Transverse colon (tissue), 4 donors: ENCODE measurements at regions not wholly inside any gene's neighbourhood (a gene's known extent, or its start where the extent isn't known, plus 50 kb on each side); places are given as distances from the start of the nearest gene placed in this dataset.

ENCODE experiments used
- DNase-seq: peaks from one replicate; pipeline ENCODE4 v3.0.0-alpha.2; 2019
- H3K27ac ChIP-seq, 4 donors: fragments of 200-600 bp; sonication (generic); 2 replicates each; pipeline ENCODE4 v1.5.1; 2016 to 2018; ENCODE audit warnings: inconsistent platforms in 4 of 4
- H3K27me3 ChIP-seq: fragments of 200-600 bp; sonication (generic); 2 replicates; pipeline ENCODE4 v1.5.1; 2017; ENCODE audit warnings: inconsistent platforms
- H3K36me3 ChIP-seq, 4 donors: fragments of 200-600 bp; sonication (generic); 2 replicates each; pipeline ENCODE4 v1.5.1; 2017 to 2019; ENCODE audit warnings: inconsistent platforms in 4 of 4
- H3K4me1 ChIP-seq, 4 donors: fragments of 200-600 bp; sonication (generic); 2 replicates each; pipeline ENCODE4 v1.5.1; 2017 to 2020; ENCODE audit warnings: inconsistent platforms in 4 of 4
- H3K4me3 ChIP-seq, 4 donors: fragments of 200-600 bp; sonication (generic); 1 replicate in 1 of 4; 2 replicates in 3 of 4; pipeline versions ENCODE4 v1.5.1 to v1.6.1; 2017 to 2019; ENCODE audit warnings: inconsistent platforms in 4 of 4
- H3K9me3 ChIP-seq, 2 donors: fragments of 200-600 bp; sonication (generic); 2 replicates each; pipeline ENCODE4 v1.5.1; 2017 to 2019; ENCODE audit warnings: inconsistent platforms in 2 of 2
- CTCF ChIP-seq, 5 experiments: fragments of 200-600 bp in 3 of 5; fragments of 450-650 bp in 2 of 5; sonication (generic) in 3 of 5; IDR thresholded peaks; 1 replicate in 2 of 5; 2 replicates in 3 of 5; pipeline ENCODE4 v1.5.1; 2016 to 2017; ENCODE audit warnings: antibody characterized with exemption in 5 of 5, inconsistent platforms in 3 of 5, mild to moderate bottlenecking in 2 of 5, moderate library complexity in 1 of 5
- EP300 ChIP-seq: sonication (generic); formaldehyde crosslinking; IDR thresholded peaks from one replicate; pipeline ENCODE4 v1.6.1; 2017; ENCODE audit warnings: antibody characterized with exemption, low read depth
- POLR2A ChIP-seq: fragments of 450-650 bp; IDR thresholded peaks from one replicate; pipeline ENCODE4 v1.6.1; 2016; ENCODE audit warnings: antibody characterized with exemption, mild to moderate bottlenecking, moderate library complexity
- POLR2AphosphoS5 ChIP-seq, 3 donors: sonication (generic); formaldehyde crosslinking; IDR thresholded peaks; one replicate each; pipeline ENCODE4 v1.6.1; 2016; ENCODE audit warnings: antibody characterized with exemption in 3 of 3
- WGBS, 2 donors: methylation state at CpG; one replicate each; pipeline ENCODE4 v1.1.5; 2018; ENCODE audit warnings: low coverage in 1 of 2; 5-methylcytosine and 5-hydroxymethylcytosine counted together
- in situ Hi-C, 4 donors: fragments of 200-750 bp; cut with MboI; loops; one replicate each; pipeline versions ENCODE4 v1.15.0 to v1.15.1; 2017; ENCODE audit warnings: low sequenced_read_pairs in 3 of 4, low pct_ligation_motif_present in 1 of 4, low pct_unique_long_range_greater_than_20kb in 1 of 4
- intact Hi-C: fragments of 100-400 bp; cut with DNase I; formaldehyde crosslinking; loops from one replicate; pipeline ENCODE4 v1.15.1; 2023; ENCODE audit warnings: low total_unique reads

GRCh38 chr13:107901230-107901629, 314.1 kb downstream of the LIG4 start:
- TF ChIP-seq EP300 (no peak), CTCF (IDR thresholded peaks at IDR 0.05) (no peak), POLR2A (no peak), POLR2AphosphoS5 (IDR thresholded peaks at IDR 0.05) (no peak)
- WGBS, 2 donors: 56 to 60% methylated on average over 1 to 2 of the region's 2 CpGs
- H3K27ac ChIP-seq: no peak overlapping the region
- no peaks in the 10 kb centered on the region for H3K9me3 ChIP-seq
- H3K27me3 ChIP-seq: no peaks in the 10 kb centered on the region
- no peak for DNase-seq
- in situ Hi-C loops: no loop called here
- H3K36me3 ChIP-seq: no peaks in the 10 kb centered on the region
- H3K4me3 ChIP-seq: no peak overlapping the region
- intact Hi-C loops: no loop called here
- H3K4me1 ChIP-seq: no peaks in the 10 kb centered on the region

GRCh38 chr13:107900775-107901174, 314.6 kb downstream of the LIG4 start:
- no peak overlapping the region for H3K4me3 ChIP-seq
- intact Hi-C loops (no loop called here), in situ Hi-C loops (no loop called here)
- H3K27ac ChIP-seq: no peak overlapping the region
- H3K27me3 ChIP-seq: no peaks in the 10 kb centered on the region
- H3K9me3 ChIP-seq: no peaks in the 10 kb centered on the region
- TF ChIP-seq POLR2A (no peak), EP300 (no peak), POLR2AphosphoS5 (IDR thresholded peaks at IDR 0.05) (no peak), CTCF (IDR thresholded peaks at IDR 0.05) (no peak)
- no peak for DNase-seq
- 54% methylated on average over 2 of the region's 2 CpGs for WGBS, 2 donors
- H3K36me3 ChIP-seq: no peaks in the 10 kb centered on the region
- H3K4me1 ChIP-seq: no peaks in the 10 kb centered on the region

GRCh38 chr13:107886118-107886517, 329.2 kb downstream of the LIG4 start:
- Histone ChIP-seq H3K27me3 (no peaks in the 10 kb centered on the region), H3K4me1 (no peaks in the 10 kb centered on the region), H3K27ac (no peak overlapping the region), H3K9me3 (no peaks in the 10 kb centered on the region), H3K4me3 (no peak overlapping the region), H3K36me3 (no peaks in the 10 kb centered on the region)
- intact Hi-C loops: no loop called here
- DNase-seq: no peak
- in situ Hi-C loops: no loop called here
- TF ChIP-seq EP300 (no peak), CTCF (IDR thresholded peaks at IDR 0.05) (no peak), POLR2AphosphoS5 (IDR thresholded peaks at IDR 0.05) (no peak), POLR2A (no peak)
- WGBS, 2 donors: 63% methylated on average over 2 of the region's 2 CpGs; no CpG with 5 or more reads in 1 of the 2 donors

- no peak overlapping the region for H3K27ac ChIP-seq
- H3K4me1 ChIP-seq: no peaks in the 10 kb centered on the region
- intact Hi-C loops (no loop called here), in situ Hi-C loops (no loop called here)
- no peak for TF ChIP-seq POLR2AphosphoS5 (IDR thresholded peaks at IDR 0.05)
- no peak for TF ChIP-seq EP300
- TF ChIP-seq CTCF (IDR thresholded peaks at IDR 0.05): no peak
- no peak overlapping the region for H3K4me3 ChIP-seq
- H3K36me3 ChIP-seq: no peaks in the 10 kb centered on the region
- DNase-seq: no peak
- H3K27me3 ChIP-seq: no peaks in the 10 kb centered on the region
- H3K9me3 ChIP-seq: no peaks in the 10 kb centered on the region
Observed at GRCh38 chr13:107884564-107884963, 330.8 kb downstream of the LIG4 start.
